ENCODE measurements at regions not wholly inside any gene's neighbourhood (a gene's known extent, or its start where the extent isn't known, plus 50 kb on each side); places are given as distances from the start of the nearest gene placed in this dataset.

- ATAC-seq (no peak), DNase-seq (no peak)
- Mint-ChIP-seq H3K27me3 (no peaks in the 10 kb centered on the region), H3K9me3 (peaks cover 4 to 11% of the 10 kb centered on the region in 2 donors), H3K4me1 (peaks cover 74% of the 10 kb centered on the region), H3K4me3 (no peak overlapping the region), H3K27ac (no peak overlapping the region)
Measured at GRCh38 chr1:221806236-221806635, 64.3 kb upstream of the DUSP10 start.

- Mint-ChIP-seq H3K9me3 (peaks cover 4% of the 10 kb centered on the region in 2 donors), H3K4me1 (peaks cover 70% of the 10 kb centered on the region)
Measured at GRCh38 chr1:221805121-221805520, 63.2 kb upstream of the DUSP10 start.

GRCh38 chr1:221804303-221804702 is 62.4 kb upstream of the DUSP10 start:
- Mint-ChIP-seq H3K4me3 (no peak overlapping the region), H3K4me1 (peaks cover 62% of the 10 kb centered on the region), H3K27me3 (no peaks in the 10 kb centered on the region), H3K9me3 (peaks cover 7 to 9% of the 10 kb centered on the region in 2 donors), H3K27ac (no peak overlapping the region)
- DNase-seq = no peak
- ATAC-seq = no peak

More at GRCh38 chr1:221805121-221805520, 63.2 kb upstream of the DUSP10 start:
- Mint-ChIP-seq H3K27me3 (no peaks in the 10 kb centered on the region), H3K4me3 (no peak overlapping the region), H3K27ac (no peak overlapping the region)
- no peak for DNase-seq
- no peak for ATAC-seq

GRCh38 chr1:221801773-221802516 is 60.1 kb upstream of the DUSP10 start:
- H3K4me3 Mint-ChIP-seq = no peak overlapping the region
- DNase-seq = no peak
- ATAC-seq = peak; percentile 73
- peaks cover 47% of the 10 kb centered on the region for H3K4me1 Mint-ChIP-seq
- H3K9me3 Mint-ChIP-seq = peaks cover 5 to 8% of the 10 kb centered on the region in 2 donors
- H3K27me3 Mint-ChIP-seq = no peaks in the 10 kb centered on the region
- peak overlapping the region; percentile 44 to 80 for H3K27ac Mint-ChIP-seq

- Mint-ChIP-seq H3K9me3 (peaks cover 5 to 8% of the 10 kb centered on the region in 2 donors), H3K27me3 (no peaks in the 10 kb centered on the region), H3K27ac (no peak overlapping the region), H3K4me1 (peaks cover 46% of the 10 kb centered on the region), H3K4me3 (no peak overlapping the region)
- no peak for DNase-seq
- ATAC-seq = peak; percentile 90
Measured at GRCh38 chr1:221801251-221801661, 59.4 kb upstream of the DUSP10 start.

- Mint-ChIP-seq H3K27me3 (no peaks in the 10 kb centered on the region), H3K27ac (no peak overlapping the region), H3K9me3 (peaks cover 6 to 8% of the 10 kb centered on the region in 2 donors), H3K4me3 (no peak overlapping the region), H3K4me1 (peaks cover 49% of the 10 kb centered on the region)
- DNase-seq = no peak
- peak; percentile 61 for ATAC-seq
Measured at GRCh38 chr1:221800831-221801230, 58.9 kb upstream of the DUSP10 start.

GRCh38 chr1:221797506-221797905 is 55.6 kb upstream of the DUSP10 start:
- Mint-ChIP-seq H3K9me3 (peaks cover 8 to 19% of the 10 kb centered on the region in 2 donors), H3K4me1 (peaks cover 63% of the 10 kb centered on the region)

GRCh38 chr1:221796700-221797099 is 54.8 kb upstream of the DUSP10 start:
- ATAC-seq = no peak
- Mint-ChIP-seq H3K27me3 (no peaks in the 10 kb centered on the region), H3K9me3 (peaks cover 8 to 23% of the 10 kb centered on the region in 2 donors), H3K4me3 (no peak overlapping the region), H3K4me1 (peaks cover 63% of the 10 kb centered on the region), H3K27ac (no peak overlapping the region)
- no peak for DNase-seq

More at GRCh38 chr1:221797506-221797905, 55.6 kb upstream of the DUSP10 start:
- no peak for DNase-seq
- Mint-ChIP-seq H3K27me3 (no peaks in the 10 kb centered on the region), H3K27ac (no peak overlapping the region), H3K4me3 (no peak overlapping the region)
- no peak for ATAC-seq

- Mint-ChIP-seq H3K4me3 (peak overlapping the region; percentile 65 to 78), H3K27ac (peak overlapping the region; percentile 10 to 45), H3K27me3 (no peaks in the 10 kb centered on the region), H3K4me1 (peaks cover 55% of the 10 kb centered on the region), H3K9me3 (peaks cover 8 to 23% of the 10 kb centered on the region in 2 donors)
- ATAC-seq (peak; percentile 50), DNase-seq (peak in 1 of 2 donors; percentile 25)
Measured at GRCh38 chr1:221795380-221795779, 53.5 kb upstream of the DUSP10 start.

GRCh38 chr1:221794935-221795334 is 53.0 kb upstream of the DUSP10 start:
- H3K4me3 Mint-ChIP-seq = peak overlapping the region; percentile 44 to 78
- H3K9me3 Mint-ChIP-seq = peaks cover 8 to 23% of the 10 kb centered on the region in 2 donors
- H3K4me1 Mint-ChIP-seq = peaks cover 58% of the 10 kb centered on the region
- peak overlapping the region; percentile 74 to 75 for H3K27ac Mint-ChIP-seq
- ATAC-seq = no peak
- no peak for DNase-seq
- H3K27me3 Mint-ChIP-seq = no peaks in the 10 kb centered on the region

- DNase-seq (peak; percentile 55 to 72), ATAC-seq (peak; percentile 97)
- Mint-ChIP-seq H3K9me3 (peaks cover under 1 to 17% of the 10 kb centered on the region in 2 donors), H3K27me3 (no peaks in the 10 kb centered on the region), H3K4me3 (peak overlapping the region; percentile 68 to 78), H3K27ac (peak overlapping the region; percentile 90 to 97), H3K4me1 (peaks cover 63% of the 10 kb centered on the region)
Measured at GRCh38 chr1:221794079-221794670, 52.3 kb upstream of the DUSP10 start.

- peak overlapping the region; percentile 68 to 78 for H3K4me3 Mint-ChIP-seq
- DNase-seq (peak; percentile 39 to 41), ATAC-seq (peak; percentile 58)
- H3K9me3 Mint-ChIP-seq = peaks cover 0 to 17% of the 10 kb centered on the region in 2 donors
- H3K4me1 Mint-ChIP-seq = peaks cover 63% of the 10 kb centered on the region
- H3K27ac Mint-ChIP-seq = peak overlapping the region; percentile 90 to 97
- H3K27me3 Mint-ChIP-seq = no peaks in the 10 kb centered on the region
Measured at GRCh38 chr1:221793439-221794078, 51.7 kb upstream of the DUSP10 start.

GRCh38 chr1:221791846-221792245 is 50.0 kb upstream of the DUSP10 start:
- Mint-ChIP-seq H3K9me3 (peaks cover 0 to 17% of the 10 kb centered on the region in 2 donors), H3K4me1 (peaks cover 63% of the 10 kb centered on the region), H3K27ac (no peak overlapping the region), H3K4me3 (no peak overlapping the region), H3K27me3 (no peaks in the 10 kb centered on the region)
- no peak for ATAC-seq
- DNase-seq = no peak
